Heart left ventricle (tissue), 13 donors: ENCODE measurements at regions not wholly inside any gene's neighbourhood (a gene's known extent, or its start where the extent isn't known, plus 50 kb on each side); places are given as distances from the start of the nearest gene placed in this dataset.

Experiments
- CTCF ChIP-seq, 12 donors: fragments of 200-600 bp; sonication (generic) in 4 of 12; IDR thresholded peaks; one replicate each; pipeline versions ENCODE4 v1.5.0 to v1.8.0; 2018 to 2022; ENCODE audit warnings: antibody characterized with exemption in 12 of 12, mild to moderate bottlenecking in 5 of 12
- POLR2A ChIP-seq, 2 donors: fragments of 450-650 bp; IDR thresholded peaks; one replicate each; pipeline ENCODE4 v1.6.1; 2017; ENCODE audit warnings: antibody characterized with exemption in 2 of 2, mild to moderate bottlenecking in 2 of 2, moderate library complexity in 2 of 2
- donor health status: ischemic (EF 13 %, LVEDD 7.1; RV severe dilation, severe dysfunction).
- donor health status: DM: no; HTN: yes; CAD: no.
- donor health status: DM: no; HTN: no; CAD: no.
- donor health status: ischemic (EF 25% LVEDD 6.9; RV normal size, moderate dysfunction).
- donor health status: ischemic (EF 25% LVEDD 5.7; RV mildly dilated, moderate dysfunction).
- donor health status: ischemic (EF 35%, LVEDD 5.7; RV mildly dilated, moderate dysfunction).
- donor health status: nonischemic (EF 11% LVEDD 7.7; RV severe dilation, severe dysfunction).
- donor health status: DM: yes; HTN: yes; CAD: no.
- donor health status: PGD.
- donor health status: ischemic (EF 29% LVEDD 5.4; RV normal size, mild dysfunction).
- donor health status: nonischemic (EF 23%, LVEDD 6.1; RV moderate dilation, normal function).

DNA sequence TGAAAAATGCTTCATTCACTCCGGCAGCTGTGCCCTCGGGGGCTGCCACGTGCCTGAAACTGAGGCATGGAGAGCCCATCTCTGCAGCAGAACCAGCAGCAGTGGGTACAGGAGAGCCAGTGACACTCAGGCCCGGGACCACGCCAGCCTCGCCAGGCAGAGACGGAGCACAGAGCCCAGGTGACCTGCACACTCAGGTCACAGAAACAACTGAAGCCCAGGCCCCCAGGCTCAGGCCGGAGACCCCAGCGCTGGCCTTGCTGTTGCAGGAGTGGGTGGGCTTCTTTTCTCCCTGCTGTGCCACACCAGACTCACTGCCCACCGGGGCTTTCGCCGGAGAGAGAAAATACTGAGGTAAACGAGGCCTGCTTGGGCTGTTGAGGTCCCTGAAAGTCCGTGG lies 117.3 kb downstream of the SOX1 start:
- TF ChIP-seq CTCF (IDR thresholded peaks at IDR 0.05), result no peak
- no peak for TF ChIP-seq POLR2A (IDR thresholded peaks at IDR 0.05)
